ENCODE measurements at regions not wholly inside any gene's neighbourhood (a gene's known extent, or its start where the extent isn't known, plus 50 kb on each side); places are given as distances from the start of the nearest gene placed in this dataset.
"Not testable (repeated sequence)": the region's sequence is repeated elsewhere in the genome, so short reads cannot be mapped to it uniquely, and the experiment has no call there.

DNA sequence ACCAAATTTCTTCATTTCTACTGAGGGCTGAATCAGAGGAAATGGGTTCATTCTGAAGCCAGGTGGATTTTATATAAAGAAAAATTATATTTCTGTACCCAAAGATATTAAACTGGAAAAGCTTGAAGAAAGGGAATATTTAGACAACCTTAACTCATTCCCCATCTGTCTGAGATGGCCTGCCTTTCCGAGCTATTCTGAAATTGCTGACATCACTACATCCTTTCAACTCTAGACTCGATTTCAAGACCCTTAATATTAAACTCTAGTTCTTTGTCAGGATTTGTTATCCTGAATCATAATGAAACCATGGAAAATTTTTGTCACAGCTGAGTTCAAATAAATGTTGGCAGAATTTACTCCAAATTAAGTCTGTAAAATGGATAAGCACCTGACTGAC lies 818.5 kb upstream of the SEMA6A start:
- no peak for TF ChIP-seq GATA1 (IDR thresholded peaks at IDR 0.05; ENCODE audit: low read depth, low read length)
- no peak for TF ChIP-seq POLR2A (IDR thresholded peaks at IDR 0.05; ENCODE audit: low read length)
- DNase-seq, result no peak

- TF ChIP-seq GATA1 (IDR thresholded peaks at IDR 0.05; ENCODE audit: low read depth, low read length), result no peak
- no peak for TF ChIP-seq POLR2A (IDR thresholded peaks at IDR 0.05; ENCODE audit: low read length)
- no peak for DNase-seq
Measured at GRCh38 chr5:117380316-117380715, 805.7 kb upstream of the SEMA6A start.

DNA sequence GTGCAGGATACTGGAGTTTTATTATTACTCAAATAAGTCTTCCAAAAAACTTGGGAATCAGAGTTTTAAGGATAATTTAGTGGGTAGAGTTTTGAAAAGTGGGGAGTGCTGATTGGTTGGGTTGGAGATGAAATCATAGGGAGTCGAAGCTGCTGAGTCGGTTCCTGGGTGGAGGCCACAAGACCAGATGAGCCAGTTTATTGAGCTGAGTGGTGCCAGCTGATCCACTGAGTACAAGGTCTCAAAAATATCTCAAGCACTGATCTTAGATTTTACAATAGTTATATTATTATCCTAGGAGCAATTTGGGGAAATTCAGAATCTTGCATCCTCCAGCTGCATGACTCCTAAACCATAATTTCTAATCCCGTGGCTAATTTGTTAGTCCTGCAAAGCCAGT lies 804.9 kb upstream of the SEMA6A start:
- DNase-seq, result no peak
- TF ChIP-seq GATA1 (IDR thresholded peaks at IDR 0.05; ENCODE audit: low read depth, low read length) (no peak), POLR2A (IDR thresholded peaks at IDR 0.05; ENCODE audit: low read length) (no peak)

DNA sequence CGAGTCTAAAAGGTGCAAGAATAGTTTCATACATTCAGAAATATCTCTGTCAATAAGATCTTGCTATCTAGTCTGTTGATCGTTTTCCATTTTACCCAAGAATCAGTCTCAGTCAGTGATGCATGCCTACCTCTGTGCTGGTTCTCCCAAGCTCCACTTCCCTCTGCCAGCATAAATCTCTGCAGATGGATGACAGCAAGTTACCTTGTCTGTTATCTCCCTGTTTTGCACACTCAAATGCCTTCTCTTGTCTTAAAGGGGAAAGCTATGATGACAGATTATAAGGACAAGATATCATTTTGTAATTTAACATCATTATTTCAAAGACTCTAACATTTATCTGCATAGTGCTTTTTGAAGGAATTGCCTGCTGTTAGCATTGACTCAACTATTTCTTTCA lies 802.1 kb upstream of the SEMA6A start:
- TF ChIP-seq GATA1 (IDR thresholded peaks at IDR 0.05; ENCODE audit: low read depth, low read length) (no peak), POLR2A (IDR thresholded peaks at IDR 0.05; ENCODE audit: low read length) (no peak)
- DNase-seq, result no peak

DNA sequence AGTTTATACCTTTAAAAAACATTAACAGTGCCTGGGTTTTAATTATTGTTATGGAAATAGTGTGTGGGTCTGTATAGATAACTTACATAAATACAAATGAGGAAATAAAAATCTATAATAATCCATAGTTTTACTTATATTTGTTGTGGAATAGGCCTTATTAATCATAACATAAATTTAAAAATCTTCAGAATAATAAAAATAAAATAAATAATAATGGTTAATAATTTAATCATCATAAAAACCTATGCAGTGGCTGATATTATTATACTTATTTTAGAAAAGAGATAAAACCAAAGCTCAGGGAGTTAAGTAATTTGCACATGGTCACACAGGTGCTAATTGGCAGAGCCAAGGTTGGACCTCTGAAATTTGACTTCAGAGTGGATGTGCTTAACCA lies 785.3 kb upstream of the SEMA6A start:
- TF ChIP-seq GATA1 (IDR thresholded peaks at IDR 0.05; ENCODE audit: low read depth, low read length), result no peak
- TF ChIP-seq POLR2A (IDR thresholded peaks at IDR 0.05; ENCODE audit: low read length), result no peak
- DNase-seq, result no peak

- no peak for DNase-seq
- TF ChIP-seq GATA1 (IDR thresholded peaks at IDR 0.05; ENCODE audit: low read depth, low read length), result no peak
Measured at GRCh38 chr5:117357886-117358285, 783.3 kb upstream of the SEMA6A start.

DNA sequence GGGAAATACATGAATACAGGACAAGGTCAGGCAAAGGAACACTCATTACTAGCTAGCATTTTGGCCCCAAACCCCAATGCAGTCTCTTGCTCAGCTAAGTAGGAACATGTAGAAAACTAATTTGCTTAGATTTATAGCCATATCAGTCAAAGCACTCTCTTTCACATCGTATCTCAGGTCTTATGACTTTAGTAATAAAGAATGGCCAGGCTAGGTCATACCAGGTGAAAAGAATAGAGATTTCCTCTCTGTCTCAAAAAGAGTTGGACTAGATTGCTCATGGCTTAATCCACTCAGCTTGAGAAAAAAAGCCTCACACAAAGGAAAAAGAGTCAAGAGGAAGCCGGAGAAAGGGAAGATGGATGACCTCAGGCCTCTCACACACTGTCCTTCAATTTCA lies 772.7 kb upstream of the SEMA6A start:
- DNase-seq, result no peak
- TF ChIP-seq POLR2A (IDR thresholded peaks at IDR 0.05; ENCODE audit: low read length), result no peak
- no peak for TF ChIP-seq GATA1 (IDR thresholded peaks at IDR 0.05; ENCODE audit: low read depth, low read length)

DNA sequence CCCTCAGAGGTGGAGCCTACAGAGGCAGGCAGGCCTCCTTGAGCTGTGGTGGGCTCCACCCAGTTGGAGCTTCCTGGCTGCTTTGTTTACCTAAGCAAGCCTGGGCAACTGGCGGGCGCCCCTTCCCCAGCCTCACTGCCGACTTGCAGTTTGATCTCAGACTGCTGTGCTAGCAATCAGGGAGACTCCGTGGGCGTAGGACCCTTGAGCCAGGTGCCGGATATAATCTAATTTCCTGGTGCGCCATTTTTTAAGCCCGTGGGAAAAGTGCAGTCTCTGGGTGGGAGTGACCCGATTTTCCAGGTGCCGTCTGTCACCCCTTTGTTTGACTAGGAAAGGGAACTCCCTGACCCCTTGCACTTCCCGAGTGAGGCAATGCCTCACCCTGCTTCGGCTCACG lies 769.1 kb upstream of the SEMA6A start:
- not testable (repeated sequence) for DNase-seq

- TF ChIP-seq GATA1 (IDR thresholded peaks at IDR 0.05; ENCODE audit: low read depth, low read length) (no peak), POLR2A (IDR thresholded peaks at IDR 0.05; ENCODE audit: low read length) (no peak)
- no peak for DNase-seq
Measured at GRCh38 chr5:117337064-117337749, 762.6 kb upstream of the SEMA6A start.

GRCh38 chr5:117336208-117336607 lies 761.6 kb upstream of the SEMA6A start:
- no peak for DNase-seq
- TF ChIP-seq POLR2A (IDR thresholded peaks at IDR 0.05; ENCODE audit: low read length), result no peak
- TF ChIP-seq GATA1 (IDR thresholded peaks at IDR 0.05; ENCODE audit: low read depth, low read length), result no peak

- DNase-seq, result no peak
- TF ChIP-seq GATA1 (IDR thresholded peaks at IDR 0.05; ENCODE audit: low read depth, low read length), result no peak
- no peak for TF ChIP-seq POLR2A (IDR thresholded peaks at IDR 0.05; ENCODE audit: low read length)
Measured at GRCh38 chr5:117333011-117333410, 758.4 kb upstream of the SEMA6A start.

DNA sequence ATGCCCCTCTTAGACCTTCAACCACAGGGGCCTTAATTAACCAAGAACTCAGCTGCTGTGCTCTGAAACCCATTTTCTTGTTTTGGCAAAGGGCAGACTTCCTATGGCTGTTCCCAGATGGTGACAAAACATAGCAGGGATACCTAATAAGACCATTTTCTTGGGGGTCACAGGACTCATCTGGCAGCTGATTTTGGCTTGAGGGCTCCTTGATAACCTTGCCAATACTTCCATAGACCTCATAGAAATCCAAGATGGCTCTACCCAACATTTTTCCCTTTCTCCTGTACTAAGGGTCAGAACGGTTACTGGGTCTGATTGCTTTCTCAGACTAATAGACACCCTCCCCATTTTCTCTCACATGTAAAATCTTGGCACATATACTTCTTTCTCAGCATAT lies 757.7 kb upstream of the SEMA6A start:
- no peak for DNase-seq
- TF ChIP-seq POLR2A (IDR thresholded peaks at IDR 0.05; ENCODE audit: low read length) (no peak), GATA1 (IDR thresholded peaks at IDR 0.05; ENCODE audit: low read depth, low read length) (no peak)

GRCh38 chr5:117327511-117327910 lies 752.9 kb upstream of the SEMA6A start:
- TF ChIP-seq GATA1 (IDR thresholded peaks at IDR 0.05; ENCODE audit: low read depth, low read length) (no peak), POLR2A (IDR thresholded peaks at IDR 0.05; ENCODE audit: low read length) (no peak)
- DNase-seq, result no peak

DNA sequence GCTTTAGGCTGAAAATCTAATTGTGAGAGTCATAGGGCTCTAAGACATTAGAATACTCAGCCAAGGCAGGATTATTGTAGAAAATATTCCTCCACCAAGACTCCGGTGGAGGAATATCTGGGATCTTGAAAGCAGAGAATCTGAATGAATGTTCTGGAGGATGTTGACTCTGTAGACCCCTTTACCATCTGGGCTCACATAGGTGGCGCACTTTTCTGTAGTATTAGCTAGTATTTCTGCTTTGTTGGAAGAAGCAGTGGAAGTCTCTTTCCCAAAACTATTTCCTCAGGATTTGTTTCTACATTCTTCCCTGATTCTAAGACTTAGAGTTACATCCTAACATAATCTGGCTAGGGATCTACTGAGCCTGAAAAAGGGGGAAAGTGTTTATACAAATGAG lies 752.4 kb upstream of the SEMA6A start:
- no peak for TF ChIP-seq POLR2A (IDR thresholded peaks at IDR 0.05; ENCODE audit: low read length)
- TF ChIP-seq GATA1 (IDR thresholded peaks at IDR 0.05; ENCODE audit: low read depth, low read length), result no peak
- DNase-seq, result no peak

GRCh38 chr5:117318528-117318927 lies 743.9 kb upstream of the SEMA6A start:
- no peak for TF ChIP-seq POLR2A (IDR thresholded peaks at IDR 0.05; ENCODE audit: low read length)
- no peak for TF ChIP-seq GATA1 (IDR thresholded peaks at IDR 0.05; ENCODE audit: low read depth, low read length)
- no peak for DNase-seq

DNA sequence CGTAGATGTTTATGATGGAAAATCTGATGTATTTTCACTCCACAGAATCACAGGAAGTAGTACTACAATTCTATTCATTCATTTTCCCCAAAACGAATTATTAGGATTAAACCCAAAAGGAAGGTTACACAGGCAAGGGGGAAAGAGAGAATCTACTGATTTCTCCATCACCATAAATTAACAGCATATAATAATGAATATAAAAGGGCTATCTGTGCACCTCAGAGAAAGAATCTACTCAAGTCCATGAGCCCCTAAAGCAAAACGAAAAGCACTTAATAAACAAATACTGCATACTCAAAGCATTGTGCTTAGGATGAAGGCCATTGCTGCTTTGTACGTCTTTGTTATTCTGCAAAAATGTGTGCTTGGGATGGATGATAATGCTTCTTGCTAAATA lies 740.5 kb upstream of the SEMA6A start:
- TF ChIP-seq GATA1 (IDR thresholded peaks at IDR 0.05; ENCODE audit: low read depth, low read length) (no peak), POLR2A (IDR thresholded peaks at IDR 0.05; ENCODE audit: low read length) (no peak)
- DNase-seq, result no peak

GRCh38 chr5:117304512-117305107 lies 730.0 kb upstream of the SEMA6A start:
- not testable (repeated sequence) for DNase-seq
